ENCODE measurements at regions not wholly inside any gene's neighbourhood (a gene's known extent, or its start where the extent isn't known, plus 50 kb on each side); places are given as distances from the start of the nearest gene placed in this dataset.
"Not testable (repeated sequence)": the region's sequence is repeated elsewhere in the genome, so short reads cannot be mapped to it uniquely, and the experiment has no call there.

DNA sequence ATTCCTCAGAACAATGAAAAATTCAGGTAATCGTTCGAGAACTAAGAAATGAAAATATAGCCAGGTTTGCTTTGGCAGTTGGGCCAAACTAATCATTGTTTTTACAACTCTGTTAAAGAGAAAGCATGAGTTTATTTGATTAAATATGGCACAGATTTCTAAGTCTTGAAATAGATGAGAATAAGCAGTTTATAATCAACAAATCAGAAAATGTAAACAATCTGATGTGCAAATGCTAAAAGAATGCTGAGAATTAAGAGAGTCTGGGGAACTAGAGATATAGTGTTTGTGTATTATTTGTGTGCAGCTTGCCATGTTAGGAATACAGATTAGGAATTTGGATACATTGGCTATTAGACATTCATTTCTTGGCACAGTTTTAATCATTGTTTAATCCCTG, 212.5 kb downstream of the TANC2 start:
- no peak for DNase-seq (ENCODE audit: low read depth in 2 of 2)

- no peak for DNase-seq (ENCODE audit: low read depth in 2 of 2)
Observed at GRCh38 chr17:63181856-63182255, 215.8 kb downstream of the TANC2 start.

DNA sequence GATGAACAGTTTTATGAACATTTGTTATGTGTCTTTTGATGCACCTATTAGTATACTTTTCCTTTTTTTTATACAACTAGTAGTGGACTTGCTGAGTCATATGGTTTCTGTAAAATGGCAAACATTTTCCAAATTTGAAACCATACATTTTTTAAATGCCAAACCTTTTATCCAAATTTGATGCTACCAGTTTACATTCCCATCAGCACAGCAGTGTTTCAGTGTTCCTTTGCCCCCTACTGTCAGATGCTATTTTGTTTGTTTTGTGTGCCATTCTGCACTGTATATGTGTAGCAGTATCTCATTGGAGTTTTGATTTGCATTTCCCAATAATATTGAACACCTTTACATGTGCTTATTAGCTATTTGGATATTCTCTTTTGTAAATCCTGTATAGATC, 219.4 kb downstream of the TANC2 start:
- no peak for DNase-seq (ENCODE audit: low read depth in 2 of 2)

DNA sequence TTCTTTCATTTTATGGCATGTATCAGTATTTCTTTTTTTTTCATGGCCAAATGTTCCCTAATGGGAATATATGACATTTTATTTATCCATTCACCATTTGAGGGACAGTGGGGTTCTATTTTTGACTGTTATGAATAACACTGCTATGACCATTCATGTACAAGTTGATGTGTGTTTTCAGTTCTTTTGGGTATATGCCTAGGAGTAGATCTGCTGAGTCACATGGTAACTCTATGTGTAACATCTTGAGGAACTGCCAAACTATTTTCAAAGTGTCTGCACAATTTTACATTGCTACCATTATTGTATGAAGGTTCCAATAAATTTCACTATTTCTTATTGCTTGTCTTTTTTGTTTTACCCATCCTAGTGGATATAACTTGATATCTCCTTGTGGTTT, 223.0 kb downstream of the TANC2 start:
- DNase-seq (ENCODE audit: low read depth in 2 of 2), result no peak

GRCh38 chr17:63189930-63190329, 223.9 kb downstream of the TANC2 start:
- DNase-seq (ENCODE audit: low read depth in 2 of 2), result no peak

DNA sequence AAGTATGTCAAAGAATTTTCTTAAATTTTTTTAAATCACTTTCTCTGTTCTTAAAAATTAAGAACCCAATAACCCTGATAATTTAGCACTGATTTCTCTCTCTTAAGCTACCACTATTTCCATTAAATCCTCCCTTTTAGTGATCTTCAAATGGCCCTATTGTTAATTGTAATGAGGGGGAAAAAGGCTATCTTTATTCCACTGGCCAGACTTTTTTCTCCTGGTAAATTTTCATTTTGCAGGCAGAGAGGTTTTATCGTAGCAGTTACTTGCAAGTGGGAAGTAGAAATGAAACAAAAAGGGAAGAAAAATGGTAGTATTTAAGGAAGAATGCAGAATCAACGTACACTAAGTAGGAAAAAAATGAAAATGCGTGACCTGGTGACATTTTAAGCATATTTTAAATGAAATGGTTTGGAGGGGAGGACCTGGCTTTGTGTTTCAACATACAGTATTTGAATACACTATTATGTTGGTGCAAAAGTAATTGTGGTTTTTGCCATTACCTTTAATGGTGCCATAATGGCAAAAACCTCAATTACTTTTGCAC, 224.9 kb downstream of the TANC2 start:
- no peak for DNase-seq (ENCODE audit: low read depth in 2 of 2)

- DNase-seq (ENCODE audit: low read depth in 2 of 2), result no peak
Observed at GRCh38 chr17:63191610-63192009, 225.6 kb downstream of the TANC2 start.

DNA sequence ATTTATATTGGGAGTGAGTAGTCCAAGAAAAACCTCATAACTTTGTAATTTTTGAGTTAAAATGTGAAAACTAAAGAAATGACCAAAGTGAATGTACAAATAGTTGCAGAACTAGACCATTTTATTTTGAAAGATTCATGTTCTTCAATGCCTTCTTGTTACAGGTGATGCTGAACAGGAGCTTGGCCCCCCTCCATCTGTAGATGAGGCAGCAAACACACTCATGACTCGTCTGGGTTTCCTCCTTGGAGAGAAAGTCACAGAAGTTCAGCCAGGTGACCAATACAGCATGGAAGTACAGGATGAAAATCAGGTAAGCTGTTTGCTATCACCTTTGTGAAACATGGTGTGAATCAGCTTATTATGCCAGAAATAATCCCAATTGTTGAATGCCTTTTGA, 227.8 kb downstream of the TANC2 start:
- DNase-seq (ENCODE audit: low read depth in 2 of 2), result no peak

GRCh38 chr17:63196772-63197335, 230.8 kb downstream of the TANC2 start:
- DNase-seq (ENCODE audit: low read depth in 2 of 2), result no peak

- DNase-seq (ENCODE audit: low read depth in 2 of 2), result no peak
Observed at GRCh38 chr17:63203652-63204051, 237.6 kb downstream of the TANC2 start.

DNA sequence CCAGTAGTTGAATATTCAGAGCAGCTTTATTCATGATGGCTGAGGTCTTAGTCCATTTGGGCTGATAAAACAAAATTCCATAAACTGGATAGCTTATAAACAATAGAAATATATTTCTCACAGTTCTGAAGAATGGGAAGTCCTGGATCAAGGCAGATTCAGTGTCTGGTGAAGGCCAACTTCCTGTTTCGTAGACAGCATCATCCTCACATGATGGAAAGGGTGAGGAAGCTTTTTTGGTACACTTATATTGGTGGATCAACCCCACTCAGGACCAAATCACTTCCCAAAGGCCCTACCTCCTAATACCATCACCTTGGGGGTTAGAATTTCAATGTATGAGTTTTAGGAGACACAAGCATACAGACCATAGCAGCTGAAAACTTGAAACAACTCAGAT, 224.2 kb downstream of the CYB561 start:
- DNase-seq (ENCODE audit: low read depth in 2 of 2), result no peak

- no peak for DNase-seq (ENCODE audit: low read depth in 2 of 2)
Observed at GRCh38 chr17:63222655-63223054, 223.5 kb downstream of the CYB561 start.

- no peak for DNase-seq (ENCODE audit: low read depth in 2 of 2)
Observed at GRCh38 chr17:63223212-63223911, 222.7 kb downstream of the CYB561 start.

DNA sequence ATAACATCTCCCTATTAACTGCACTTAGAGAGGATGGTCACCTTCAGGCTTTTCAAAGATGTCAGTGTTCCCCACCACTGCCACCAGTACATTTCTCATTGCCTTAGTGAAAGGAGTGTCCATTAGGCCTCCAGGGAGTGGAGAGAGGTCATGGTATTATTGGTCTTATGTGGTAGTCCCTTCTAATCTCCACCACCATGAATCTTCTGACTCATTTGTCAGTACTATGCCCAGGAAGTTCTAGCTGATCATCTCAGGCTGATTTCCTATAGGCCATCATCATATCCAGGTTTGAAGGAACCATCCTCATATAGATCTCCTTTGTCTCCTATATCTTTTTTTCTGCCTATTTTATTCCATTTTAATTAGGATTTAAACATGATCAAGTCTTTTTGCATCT, 221.5 kb downstream of the CYB561 start:
- no peak for DNase-seq (ENCODE audit: low read depth in 2 of 2)

DNA sequence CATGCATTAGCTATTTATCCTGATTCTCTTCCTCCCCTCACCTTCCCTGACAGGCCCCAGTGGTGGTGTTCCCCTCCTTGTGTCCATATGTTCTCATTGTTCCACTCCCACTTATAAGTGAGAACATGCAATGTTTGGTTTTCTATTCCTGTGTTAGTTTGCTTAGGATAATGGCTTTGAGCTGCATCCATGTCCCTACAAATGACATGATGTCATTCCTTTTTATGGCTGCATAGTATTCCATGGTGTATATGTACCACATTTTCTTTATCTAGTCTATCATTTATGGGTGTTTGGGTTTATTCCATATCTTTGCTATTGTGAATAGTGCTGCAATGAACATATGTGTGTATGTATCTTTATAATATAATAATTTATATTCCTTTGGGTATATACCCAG, 219.4 kb downstream of the CYB561 start:
- DNase-seq (ENCODE audit: low read depth in 2 of 2), result not testable (repeated sequence)

DNA sequence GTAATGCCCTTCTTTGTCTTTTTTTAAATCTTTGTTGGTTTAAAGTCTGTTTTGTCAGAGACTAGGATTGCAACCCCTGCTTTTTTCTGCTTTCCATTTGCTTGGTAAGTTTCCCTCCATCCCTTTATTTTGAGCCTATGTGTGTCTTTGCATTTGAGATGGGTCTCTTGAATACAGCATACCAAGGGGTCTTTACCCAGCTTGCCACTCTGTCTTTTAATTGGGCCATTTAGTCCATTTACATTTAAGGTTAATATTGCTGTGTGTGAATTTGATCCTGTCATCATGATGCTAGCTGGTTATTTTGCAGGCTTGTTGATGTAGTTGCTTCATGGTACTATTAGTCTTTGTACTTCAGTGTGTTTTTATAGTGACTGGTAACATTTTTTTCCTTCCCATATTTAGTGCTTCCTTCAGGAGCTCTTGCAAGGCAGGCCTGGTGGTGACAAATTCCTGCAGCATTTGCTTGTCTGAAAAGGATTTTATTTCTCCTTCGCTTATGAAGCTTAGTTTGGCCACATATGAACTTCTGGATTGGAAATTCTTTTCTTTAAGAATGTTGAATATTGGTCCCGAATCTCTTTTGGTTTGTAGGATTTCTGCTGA, 215.0 kb downstream of the CYB561 start:
- not testable (repeated sequence) for DNase-seq (ENCODE audit: low read depth in 2 of 2)

- no peak for DNase-seq (ENCODE audit: low read depth in 2 of 2)
Observed at GRCh38 chr17:63232565-63233310, 213.4 kb downstream of the CYB561 start.

DNA sequence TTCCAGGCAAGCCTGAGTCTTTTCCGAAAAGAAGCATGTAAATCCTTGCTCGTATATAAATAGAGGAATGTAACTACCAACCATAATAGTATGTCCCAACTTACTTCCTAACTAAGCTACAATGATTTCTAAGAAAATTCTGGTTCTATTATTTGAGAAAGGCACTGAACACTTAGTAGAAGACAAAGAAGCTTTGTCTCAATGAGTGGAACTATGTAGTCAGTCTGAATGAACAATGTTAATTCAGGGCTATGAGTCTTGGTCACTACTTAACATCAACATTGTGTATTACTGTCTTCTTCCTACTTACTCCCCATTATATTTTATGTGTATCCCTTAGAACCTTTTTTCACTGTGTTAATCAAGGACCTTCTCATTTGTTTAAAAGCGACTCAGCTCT, 206.0 kb downstream of the CYB561 start:
- DNase-seq (ENCODE audit: low read depth in 2 of 2), result no peak

- DNase-seq (ENCODE audit: low read depth in 2 of 2), result peak; percentile 62 to 76
Observed at GRCh38 chr17:63246344-63246743, 199.8 kb downstream of the CYB561 start.

DNA sequence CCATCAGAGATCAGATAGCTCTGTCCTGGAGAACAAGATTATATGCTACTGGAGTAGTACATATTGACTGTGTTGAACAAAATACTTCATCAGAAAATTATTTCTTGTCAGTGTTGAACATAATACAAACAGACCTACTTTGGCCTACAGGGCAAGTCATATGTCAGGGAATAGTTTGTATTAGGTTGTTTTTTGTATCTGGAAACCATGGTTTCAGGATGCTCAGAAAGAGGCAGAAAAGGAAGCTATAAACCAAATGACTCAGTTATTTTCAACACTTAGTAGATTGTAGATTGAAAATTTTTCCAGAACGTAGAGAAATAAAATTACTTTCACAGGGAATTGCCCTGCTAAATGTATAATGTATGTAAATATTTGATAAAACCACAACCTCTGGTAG, 198.4 kb downstream of the CYB561 start:
- no peak for DNase-seq (ENCODE audit: low read depth in 2 of 2)

DNA sequence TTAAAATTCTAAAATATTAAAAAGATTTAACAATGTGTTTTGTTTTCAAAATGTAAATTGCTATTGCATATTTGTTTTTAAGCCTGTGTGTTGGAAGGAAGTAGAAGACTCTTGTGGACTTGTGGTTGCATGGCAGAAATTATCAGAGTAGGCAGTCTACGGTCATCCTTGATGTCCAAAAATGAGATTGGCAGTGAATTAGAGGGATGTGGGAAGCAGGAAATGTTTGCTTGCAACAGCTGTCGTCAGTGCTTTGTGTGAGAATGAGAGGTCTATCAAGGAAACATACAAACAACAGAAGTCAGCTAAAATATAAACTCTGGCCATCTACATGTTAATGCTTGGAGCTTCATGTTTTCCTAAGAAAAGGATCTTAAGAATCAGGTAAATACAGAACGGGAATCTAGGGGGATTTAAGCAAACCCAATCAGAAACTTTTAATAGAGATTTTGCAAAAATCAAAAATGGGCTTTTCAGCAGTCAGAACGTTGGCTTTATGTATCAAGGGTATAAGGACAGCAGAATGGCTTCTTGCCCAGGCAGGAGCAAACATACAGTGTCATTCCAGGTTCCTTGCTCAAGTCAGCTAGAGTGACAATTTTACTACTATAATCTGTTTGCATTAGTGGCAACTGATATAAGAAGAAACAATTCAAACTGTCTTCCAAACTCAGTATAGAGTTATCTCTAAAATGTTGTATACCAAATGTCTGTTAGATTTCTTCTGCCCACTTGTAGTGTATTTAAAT, 196.7 kb downstream of the CYB561 start:
- no peak for DNase-seq (ENCODE audit: low read depth in 2 of 2)

DNA sequence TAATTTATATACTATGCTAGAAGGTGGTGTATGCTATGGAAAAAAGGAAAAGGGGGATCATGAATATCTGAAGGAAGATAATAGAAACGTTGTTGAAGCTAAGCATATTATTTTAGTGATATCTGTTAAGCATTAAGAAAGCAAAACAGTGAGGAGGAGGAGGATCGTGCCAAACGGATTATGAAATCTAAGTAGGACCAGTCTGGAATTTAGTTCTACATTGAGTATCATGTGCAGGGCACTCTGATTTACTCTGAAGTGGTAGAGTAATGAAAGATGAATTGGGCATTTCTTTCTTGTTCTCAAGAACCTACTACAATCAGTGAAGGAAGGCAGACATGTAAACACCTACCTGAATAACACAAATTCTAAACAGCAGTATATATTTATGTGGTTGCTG, 195.3 kb downstream of the CYB561 start:
- no peak for DNase-seq (ENCODE audit: low read depth in 2 of 2)

Measured in fibroblast of skin of left biceps (primary cell).